GM19240 (cell line): ENCODE measurements at regions not wholly inside any gene's neighbourhood (a gene's known extent, or its start where the extent isn't known, plus 50 kb on each side); places are given as distances from the start of the nearest gene placed in this dataset.
"Not testable (repeated sequence)": the region's sequence is repeated elsewhere in the genome, so short reads cannot be mapped to it uniquely, and the experiment has no call there.

Source experiments
- DNase-seq: peaks from one replicate; pipeline ENCODE4 v3.0.0; 2011; ENCODE audit warnings: low spot score; ENCODE audit not compliant: insufficient read length

DNA sequence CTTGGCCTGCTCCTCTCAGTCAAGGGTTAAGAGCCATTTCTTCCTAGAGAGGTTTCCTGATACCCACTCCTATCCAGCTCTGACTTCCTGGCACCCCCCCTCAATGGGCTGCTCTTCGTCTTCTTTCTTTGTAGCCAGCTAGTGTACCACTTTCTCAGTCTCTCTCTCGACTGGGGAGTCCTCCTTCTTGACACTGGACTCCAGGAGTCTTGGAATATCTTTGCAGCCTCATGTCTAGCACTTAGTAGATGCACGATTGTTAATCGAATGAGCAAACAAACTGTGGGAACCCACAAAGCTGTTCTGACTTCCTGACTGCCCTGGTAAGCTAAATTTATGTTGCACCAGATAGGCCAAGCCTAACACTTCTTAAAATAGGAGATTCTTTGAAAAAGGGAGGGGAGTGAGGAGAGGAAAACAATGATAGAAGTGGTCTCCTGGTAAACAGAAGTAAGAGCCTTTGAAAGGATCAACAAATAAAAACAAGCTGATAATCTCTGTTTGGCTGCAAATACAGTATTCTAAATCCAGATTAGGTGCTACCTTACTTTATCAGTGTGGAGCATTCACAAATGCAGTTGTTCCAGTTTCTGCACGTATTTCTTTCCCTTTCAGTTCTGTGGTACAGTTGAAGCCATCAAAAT lies 160.1 kb upstream of the CITED2 start:
- no peak for DNase-seq

DNA sequence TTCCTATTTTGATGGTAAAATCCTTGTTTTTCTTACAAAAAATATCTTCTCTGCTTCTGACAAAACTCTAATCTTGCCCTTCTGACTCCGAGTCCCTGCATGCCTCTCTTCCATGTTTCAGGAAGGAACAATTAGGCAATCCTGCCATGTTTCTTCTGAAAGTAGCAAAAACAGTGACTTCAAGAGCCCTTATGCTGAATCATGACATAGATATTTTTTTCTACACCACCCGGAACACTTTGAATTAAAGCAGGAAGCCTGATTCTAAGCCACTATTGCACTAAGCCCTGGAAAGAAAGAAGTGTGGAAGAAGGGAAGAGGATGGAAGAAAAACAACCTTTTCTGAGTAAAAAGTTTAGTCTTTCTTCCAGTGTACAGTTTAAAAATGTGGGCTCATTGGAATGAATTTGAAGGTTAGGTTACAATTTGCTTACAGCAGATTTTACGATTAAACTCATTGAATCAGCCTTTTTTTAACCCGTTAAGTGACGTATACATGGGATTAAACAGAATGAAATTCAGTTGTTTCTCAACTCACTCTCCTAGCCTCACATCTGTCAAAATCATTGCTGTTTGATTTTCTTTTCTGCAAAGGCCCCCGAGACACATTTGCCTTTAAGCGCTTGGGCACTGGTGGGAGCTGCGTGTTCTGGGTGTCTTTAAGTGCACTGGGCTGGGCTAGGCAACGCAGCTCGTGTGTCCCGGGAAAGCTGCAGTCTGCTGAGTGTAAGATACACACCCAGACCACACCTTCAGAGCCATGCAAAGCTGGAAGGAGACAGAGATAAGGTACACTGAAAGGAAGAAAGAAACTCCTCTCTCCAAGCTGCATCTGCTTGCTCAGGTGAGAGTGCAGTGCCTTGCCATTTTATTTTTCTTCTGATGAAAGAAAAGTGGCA lies 159.4 kb upstream of the CITED2 start:
- no peak for DNase-seq

DNA sequence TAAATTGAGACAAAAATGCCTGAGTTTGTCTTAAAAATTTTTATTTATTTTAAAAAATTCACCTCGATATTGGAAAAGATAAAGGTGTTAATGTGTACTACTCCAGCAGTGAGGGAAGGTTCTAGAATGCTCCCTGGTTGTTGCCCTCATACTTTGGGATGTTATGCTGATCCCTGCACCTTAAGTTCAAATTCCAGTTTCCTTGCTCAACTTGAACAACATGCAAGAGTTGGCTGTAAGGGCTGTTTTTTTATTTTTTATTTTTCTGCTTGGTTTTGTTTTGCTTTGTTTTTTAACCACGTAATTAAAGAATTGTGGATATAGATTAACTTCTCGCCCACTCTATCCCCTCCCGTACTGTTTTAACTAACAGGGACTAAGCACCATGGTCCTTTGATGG lies 158.7 kb upstream of the CITED2 start:
- no peak for DNase-seq

DNA sequence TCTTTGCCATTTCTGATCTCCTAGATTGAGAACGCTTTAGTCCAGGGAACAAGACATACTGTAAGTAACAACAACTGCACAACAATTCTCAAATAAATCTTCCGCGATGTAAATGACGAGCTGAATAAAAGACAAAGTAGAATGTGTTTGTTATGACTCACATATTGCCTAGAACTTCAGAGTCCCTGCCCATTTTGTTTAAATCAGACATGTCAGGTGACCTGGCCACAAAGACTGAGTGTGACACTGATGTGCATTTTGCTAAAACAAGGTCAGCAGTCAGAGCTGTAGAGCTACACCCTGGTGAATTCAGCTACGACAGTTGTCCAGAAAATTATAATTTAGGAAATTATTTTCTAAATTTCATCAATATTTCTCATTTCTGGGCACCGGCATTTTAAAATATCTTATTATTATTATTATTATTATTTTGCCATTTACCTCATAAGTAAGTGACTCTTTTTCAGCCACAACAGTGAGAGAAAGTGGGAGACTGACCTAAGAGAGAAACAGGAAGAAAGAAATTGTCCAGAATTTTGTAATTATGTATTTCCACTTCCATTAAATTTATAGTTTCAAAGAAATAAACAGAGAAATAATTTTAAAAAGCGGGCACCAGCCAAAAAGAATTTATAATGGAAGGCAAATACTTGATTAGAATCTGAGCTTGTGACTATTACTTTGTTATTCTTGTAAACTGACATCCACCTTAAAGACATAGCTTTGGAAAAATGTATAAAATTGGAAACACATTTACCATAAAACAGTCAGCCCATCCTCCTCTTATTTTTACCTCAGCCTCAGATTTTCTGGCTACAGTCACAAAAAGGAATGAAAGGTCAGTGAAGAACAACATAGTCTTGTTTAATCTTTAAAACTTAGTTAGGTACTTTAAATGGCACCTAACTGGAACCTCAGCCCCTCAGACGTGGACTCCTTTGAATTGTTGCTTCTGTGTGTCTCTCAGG lies 157.0 kb upstream of the CITED2 start:
- no peak for DNase-seq

DNA sequence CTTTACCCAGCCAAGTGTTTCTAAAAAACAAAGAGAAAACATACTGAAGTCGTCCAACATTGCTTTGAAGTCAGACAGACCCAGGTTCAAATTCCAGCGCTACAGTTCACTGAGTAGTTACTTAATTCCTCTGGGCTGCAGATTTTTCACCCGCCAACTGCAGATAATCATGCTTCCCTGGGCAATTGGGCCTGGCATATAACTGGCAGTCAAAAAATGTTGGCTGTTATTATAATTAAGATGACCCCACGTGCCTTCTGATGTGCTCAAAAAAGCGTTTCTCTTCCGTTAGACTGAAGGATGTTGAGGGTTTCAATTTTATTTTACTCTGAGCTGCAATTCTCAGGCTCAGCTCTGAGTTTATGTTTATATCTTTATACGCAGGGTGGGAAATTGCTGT lies 156.1 kb upstream of the CITED2 start:
- no peak for DNase-seq

DNA sequence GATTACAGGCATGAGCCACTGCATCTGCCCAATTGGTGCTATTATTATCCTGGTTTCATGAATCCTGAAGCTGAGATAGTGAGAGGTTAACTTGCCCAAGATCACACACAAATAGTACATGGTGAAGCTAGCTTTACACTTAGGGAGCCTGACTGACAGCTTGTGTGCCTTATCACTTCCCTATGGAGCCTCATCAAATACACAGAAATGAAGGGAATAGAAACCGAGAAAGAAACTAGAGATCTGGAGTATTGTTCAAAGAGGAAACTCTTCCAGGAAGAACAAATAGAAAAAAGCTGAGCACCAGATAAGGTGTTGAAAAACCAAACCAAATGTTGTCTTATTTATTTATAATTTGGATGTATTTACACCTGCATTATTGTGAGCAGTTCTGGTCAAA lies 155.0 kb upstream of the CITED2 start:
- no peak for DNase-seq

DNA sequence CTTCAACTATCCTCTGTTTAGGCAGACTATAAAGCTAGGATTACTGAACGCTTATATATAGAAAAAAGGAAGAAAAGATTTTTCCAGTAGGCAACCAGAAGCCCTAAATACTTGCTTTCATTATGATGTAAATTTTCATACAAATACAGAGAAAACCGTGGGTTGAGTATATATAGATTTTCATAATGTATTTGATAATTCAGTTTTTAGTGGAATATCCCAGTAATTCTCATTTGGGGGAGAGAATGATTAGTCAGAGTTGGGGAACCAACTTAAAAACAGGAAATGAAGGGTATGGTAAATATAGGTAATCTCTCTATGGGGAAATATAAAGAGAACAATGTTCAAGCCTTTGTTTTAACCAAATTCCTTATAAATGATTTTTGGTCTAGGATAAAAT lies 154.0 kb upstream of the CITED2 start:
- DNase-seq = no peak

DNA sequence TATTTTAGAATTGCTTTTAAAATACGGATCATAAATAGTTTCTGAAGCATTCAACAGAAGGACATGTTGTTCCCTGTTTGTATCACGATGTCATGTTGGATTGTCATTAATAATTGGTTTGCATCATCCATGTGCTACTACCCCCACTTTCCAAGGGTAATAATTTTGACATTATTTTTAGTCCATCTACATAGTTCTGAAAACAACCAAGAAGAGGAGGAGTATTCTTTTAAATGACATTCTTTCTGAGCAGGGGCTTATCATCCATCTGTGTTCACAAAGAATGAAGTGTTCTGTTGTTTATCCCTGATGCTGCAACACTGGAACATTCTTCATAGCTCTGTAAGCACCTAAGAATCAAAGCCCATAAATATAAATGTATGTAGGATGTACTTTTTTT lies 151.0 kb upstream of the CITED2 start:
- DNase-seq = no peak

DNA sequence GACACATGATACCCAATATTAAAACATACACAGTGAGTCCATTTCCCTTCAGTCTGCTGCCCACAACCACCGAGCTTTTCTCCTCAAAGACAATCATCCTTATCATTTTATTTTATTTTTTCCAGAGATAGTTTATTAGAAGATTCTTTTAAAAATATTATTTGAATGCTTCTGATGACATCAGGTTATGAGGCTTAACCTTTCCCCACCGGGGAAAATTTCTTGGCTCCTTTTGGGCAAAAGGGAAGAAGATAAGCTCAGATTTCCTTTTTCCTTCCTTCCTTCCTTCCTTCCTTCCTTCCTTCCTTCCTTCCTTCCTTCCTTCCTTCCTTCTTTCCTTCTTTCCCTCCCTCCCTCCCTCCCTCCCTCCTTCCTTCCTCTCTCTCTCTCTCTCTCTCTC lies 149.5 kb upstream of the CITED2 start:
- DNase-seq = no peak

DNA sequence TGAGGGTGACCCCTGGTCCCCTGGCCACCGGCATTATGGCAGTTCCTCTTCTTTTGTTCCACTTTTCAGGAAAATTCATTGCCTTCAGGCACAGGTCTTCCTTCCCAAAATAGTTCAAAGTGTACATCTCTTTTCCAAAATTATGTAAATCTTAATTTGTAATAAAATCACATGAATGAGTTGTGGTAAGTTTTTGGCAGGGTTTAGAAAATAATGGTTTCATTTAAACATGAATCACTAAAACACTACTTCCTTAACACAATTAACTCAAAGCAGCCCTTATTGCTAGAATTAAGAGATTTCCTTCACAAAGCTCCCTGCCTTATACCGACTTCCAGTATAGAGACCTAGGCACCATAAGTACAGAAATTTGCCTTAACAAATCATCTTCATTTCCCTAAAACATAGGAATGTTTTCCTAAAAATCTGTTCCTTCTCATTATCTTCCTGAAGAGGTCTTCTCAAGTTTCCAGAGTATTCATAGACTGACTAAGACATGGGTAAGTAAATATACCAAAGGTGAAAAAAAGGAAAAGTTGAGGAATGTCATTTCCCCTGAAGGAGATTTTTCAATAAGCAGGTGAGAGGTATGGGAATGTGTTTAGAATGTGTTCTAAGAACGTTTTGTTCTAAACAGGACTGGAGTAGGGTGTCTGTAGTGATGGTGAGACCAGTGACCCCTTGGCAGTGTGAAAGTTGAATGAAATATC lies 148.2 kb upstream of the CITED2 start:
- DNase-seq = no peak

DNA sequence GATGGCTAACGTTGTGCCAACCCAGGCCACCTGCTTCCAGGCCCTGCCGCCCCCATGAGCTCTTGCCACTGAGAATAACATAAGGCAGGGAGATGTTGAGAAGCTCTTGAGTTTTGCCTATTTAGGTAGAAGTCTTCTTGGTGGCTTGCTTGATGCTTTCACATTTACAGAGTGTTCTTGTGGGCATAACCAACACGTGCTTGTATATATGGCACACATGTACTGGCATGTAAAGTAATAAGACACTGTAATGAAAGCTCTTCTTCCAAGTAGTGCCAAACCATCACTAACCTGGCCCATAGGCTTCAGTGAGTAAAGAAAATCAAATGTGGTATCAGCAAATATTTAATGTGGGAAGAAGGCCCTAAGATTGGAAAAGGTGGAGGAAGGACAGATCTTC lies 146.9 kb upstream of the CITED2 start:
- DNase-seq = no peak

DNA sequence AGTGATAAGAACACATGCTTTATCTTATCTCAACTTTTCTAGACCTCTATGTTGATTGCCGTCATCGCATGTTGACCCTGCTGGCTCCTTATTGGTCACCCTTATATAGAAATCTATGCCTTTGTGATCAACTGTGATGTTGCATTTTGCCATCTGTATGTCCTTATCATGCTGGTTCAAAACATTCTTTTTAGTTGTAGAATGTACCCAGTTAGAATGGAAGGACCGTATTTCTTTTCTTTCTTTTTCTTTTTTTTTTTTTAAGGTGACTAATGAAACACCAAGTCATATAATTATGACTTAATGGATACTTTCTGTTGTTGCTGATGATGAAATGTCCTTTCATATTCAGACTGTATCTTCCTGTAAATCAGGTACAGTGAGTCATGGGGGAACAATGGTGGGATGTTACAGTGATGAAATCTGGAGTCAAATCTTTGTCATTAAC lies 145.9 kb upstream of the CITED2 start:
- no peak for DNase-seq

DNA sequence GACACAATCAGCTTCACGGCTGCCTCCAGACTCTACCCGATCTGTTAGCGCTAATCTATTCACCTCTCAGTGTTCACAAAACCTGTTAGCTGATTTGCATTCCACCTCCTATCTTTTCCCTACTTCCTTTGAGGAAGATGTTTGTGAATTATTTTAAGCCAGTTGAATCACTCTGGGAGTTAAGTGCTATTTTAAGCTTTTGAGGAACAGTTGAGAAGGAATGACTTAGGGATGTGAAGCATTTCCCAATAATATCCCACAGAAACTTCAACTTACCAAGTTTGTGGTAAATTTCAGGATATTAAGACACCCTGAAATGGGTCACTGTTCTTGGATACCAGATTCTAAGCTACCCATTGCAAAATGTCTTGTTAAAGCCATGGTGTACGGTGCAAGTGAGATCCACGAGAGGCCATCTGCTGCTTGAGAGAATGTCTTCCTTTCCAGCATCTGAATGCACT lies 145.2 kb upstream of the CITED2 start:
- no peak for DNase-seq

DNA sequence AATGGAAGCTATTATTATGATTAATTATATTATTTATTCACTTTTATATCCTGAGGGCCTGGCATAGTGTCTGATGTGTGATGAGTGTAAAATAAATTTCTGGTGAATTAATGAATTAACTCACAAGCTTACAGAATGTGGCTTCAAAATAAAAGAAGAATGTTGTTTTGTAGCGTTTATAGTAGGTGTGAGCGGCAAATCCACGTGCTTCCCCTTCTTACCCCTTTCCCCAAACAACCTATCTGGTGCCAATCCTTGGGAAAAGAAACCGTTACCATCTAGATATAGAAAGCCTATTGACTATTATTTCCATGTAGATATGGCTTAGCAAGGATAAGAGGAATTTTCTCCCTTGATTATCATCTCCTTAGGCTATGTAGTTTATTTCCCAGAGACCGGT lies 144.6 kb upstream of the CITED2 start:
- DNase-seq = no peak

DNA sequence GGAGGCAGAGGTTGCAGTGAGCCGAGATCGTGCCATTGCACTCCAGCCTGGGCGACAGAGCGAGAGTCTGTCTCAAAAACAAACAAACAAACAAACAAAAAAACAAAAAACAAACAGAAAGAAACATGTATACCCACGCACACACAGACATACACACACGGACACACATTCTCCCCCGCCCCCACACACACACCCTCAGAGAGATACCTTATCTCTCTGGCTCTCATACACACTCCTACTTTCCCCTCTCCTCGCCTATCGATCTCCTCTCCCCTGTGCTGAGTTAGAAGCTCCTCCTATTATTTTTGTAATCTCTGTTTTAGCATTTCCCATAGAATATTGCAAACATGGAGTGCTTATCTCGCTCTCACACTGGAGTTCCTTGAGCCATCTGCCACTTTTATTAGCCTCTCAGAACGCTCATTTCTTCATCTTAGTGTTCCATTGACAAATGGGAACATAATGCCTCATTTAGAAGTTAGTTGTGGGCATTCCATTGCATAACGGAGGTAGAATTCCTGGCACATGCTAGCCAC lies 144.2 kb upstream of the CITED2 start:
- DNase-seq = no peak

DNA sequence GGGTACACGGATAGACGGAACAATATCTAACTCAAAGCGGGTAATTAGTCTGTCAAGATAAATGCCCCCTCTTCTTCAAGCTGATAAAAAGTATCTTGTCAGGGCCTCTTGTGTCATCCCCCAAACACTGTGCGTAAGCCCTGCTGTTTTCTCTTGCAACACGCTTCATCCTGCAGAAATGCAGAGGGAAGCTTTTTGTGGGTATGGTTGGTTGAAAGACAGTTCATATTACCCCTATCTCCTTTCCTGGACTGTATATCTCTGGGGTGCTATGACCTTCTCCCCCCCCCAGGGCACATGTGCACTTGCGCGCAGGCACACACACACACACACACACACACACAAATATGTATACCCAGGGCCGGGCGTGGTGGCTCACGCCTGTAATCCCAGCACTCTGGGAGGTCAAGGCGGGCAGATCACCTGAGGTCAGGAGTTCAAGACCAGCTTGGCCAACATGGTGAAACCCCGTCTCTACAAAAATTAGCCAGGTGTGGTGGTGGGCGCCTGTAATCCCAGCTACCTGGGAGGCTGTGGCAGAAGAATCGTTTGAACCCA lies 143.6 kb upstream of the CITED2 start:
- DNase-seq = not testable (repeated sequence)

DNA sequence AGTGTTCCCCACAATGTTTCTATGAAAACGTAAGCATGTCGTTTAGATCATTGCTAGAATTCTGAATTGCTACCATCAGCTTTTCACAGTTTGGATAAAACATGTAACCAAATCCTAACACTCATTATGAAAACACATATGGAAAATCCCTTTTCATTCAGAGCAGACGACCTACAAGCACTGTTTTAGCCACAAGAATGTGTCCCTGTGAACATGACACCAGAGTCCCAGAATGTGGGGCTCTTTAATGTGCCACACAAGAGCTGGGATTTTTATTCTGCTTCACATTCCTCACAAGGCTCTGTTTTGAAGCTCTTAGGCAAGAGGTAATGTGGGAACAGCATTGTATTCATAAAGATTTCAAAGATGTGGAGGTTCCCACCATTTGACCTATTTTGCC lies 141.1 kb upstream of the CITED2 start:
- DNase-seq = no peak

DNA sequence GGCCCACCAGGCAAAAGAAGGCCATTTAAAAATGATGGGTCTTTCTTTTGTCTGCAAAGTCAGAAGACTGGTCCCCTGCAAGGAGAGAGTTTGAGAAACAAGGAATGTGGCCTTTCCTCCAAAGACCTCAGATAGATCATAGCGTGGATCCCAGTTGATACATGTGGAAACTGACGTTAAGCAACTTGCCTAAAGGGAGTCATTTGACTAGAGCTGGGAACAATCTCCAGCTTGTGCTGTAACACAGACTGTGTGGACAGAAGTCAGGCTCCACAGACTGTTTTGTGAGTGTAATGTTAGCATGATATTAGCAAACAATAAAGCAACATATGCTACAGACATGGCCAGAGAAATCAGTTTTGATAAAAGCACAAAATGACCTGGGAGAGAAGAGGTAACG lies 140.4 kb upstream of the CITED2 start:
- no peak for DNase-seq

DNA sequence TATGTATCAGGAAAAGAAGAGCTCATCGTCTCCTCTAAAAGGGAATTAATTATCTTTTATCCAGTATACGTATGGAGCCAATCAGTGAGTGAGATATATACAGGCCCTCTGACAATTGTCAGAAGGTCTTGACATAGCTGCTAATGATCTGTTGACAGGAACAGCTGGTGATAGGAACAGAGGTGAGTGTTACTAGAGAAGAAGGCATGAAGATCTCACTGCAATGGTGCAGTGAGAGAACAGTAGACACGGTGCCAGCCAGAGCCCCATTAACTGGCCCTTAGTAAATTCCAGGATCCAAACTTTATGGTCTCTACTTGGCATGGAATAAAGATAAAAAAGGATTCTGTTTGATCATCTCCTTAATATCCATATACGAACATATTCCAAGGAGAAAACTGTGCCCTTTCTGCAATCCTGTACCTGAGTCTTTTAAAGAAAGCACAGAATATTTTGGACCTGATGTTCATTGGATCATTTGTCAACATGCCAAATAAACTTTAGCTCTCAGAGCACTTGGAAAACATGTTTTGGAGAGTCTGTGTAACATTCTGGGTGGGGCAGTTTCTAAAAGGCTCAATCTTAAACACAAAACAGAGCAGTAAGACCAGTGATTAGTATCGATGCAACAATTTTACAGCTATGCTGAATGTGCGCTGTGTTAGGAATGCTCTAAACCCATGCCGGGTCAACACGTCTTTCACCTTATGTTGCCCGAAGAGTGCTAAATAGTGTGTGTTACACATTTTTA lies 135.8 kb upstream of the CITED2 start:
- no peak for DNase-seq

DNA sequence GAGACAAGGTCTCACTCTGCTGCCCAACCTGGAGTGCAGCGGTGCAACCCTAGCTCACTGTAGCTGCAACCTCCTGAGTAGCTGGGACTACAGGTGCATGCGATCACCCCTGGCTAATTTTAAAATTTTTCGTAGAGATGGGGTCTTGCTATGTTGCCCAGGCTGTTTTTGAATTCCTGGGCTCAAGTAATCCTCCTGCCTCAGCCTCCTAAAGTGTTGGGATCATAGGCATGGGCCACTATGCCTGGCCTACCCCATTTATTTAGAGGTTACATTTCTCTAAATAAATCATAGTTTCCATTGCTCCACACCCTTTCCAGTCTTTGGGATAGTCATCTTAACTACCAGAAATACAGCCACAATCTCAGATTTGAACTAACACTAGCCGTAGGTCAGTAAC lies 134.7 kb upstream of the CITED2 start:
- no peak for DNase-seq
